Stimulated activated CD4-positive, alpha-beta T cell treated with anti-CD3 and anti-CD28 coated beads, Interleukin-15, amount 100 ng/mL, for 48 hours (primary cell): ENCODE measurements at regions not wholly inside any gene's neighbourhood (a gene's known extent, or its start where the extent isn't known, plus 50 kb on each side); places are given as distances from the start of the nearest gene placed in this dataset.

Experiments used
- DNase-seq, 2 donors: peaks; one replicate each; pipeline ENCODE4 v3.0.0-alpha.2; 2020; ENCODE audit warnings: low read depth in 2 of 2

- DNase-seq = no peak
These were observed 665.2 kb downstream of the BCL11B start for GRCh38 chr14:98606816-98607215.

GRCh38 chr14:98607341-98607910, 664.6 kb downstream of the BCL11B start:
- no peak for DNase-seq

DNA sequence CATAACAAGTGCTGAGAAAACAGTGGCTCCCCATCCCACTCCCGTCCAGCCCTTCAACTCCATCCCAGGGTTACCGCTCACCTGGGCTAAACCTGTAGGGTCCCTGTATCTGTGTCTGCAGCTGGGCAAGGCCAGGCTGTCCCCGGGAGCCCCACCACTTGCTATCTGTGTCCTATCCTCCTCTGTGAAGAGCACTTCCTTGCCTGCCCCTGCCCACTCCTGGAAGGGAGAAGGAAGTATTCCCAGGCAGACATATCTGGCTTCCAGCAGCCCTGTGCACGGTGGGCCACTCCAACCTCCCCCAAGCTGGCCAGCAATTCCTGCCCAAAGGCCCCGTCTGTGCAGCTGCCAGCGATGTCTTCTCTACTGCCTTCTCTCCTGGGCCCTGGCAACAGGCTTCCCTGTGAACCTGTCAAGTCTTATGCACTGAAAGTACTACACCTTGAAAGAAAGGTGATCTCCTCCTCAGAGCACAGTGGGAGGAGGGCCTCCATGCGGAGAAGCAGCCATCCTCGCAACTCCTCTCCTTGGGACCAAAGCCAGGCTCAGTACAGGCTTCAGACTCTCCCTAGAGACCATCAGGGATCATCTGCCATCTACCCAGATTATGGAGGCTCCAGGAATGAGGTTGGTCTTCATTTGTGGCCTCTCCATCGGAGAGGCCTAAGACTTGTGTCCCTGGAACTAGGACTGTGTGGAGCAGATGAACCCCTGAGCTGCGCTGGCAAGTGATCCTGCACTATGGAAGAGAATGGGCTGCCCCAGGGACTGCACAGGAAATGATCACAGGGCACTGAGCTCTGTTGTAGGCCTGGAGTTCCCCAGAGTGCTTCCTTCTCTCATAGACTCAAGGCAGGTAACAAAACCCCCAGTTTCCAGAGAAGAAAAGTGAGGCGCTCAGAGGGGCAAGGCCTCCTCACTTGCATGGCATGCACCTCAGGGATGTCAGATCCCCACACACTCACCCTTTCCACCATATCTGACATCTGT, 663.6 kb downstream of the BCL11B start:
- DNase-seq = peak in 1 of 2 donors; percentile 20

GRCh38 chr14:98612434-98613200, 659.4 kb downstream of the BCL11B start:
- no peak for DNase-seq

- DNase-seq = no peak
These were observed 657.3 kb downstream of the BCL11B start for GRCh38 chr14:98614741-98615140.

DNA sequence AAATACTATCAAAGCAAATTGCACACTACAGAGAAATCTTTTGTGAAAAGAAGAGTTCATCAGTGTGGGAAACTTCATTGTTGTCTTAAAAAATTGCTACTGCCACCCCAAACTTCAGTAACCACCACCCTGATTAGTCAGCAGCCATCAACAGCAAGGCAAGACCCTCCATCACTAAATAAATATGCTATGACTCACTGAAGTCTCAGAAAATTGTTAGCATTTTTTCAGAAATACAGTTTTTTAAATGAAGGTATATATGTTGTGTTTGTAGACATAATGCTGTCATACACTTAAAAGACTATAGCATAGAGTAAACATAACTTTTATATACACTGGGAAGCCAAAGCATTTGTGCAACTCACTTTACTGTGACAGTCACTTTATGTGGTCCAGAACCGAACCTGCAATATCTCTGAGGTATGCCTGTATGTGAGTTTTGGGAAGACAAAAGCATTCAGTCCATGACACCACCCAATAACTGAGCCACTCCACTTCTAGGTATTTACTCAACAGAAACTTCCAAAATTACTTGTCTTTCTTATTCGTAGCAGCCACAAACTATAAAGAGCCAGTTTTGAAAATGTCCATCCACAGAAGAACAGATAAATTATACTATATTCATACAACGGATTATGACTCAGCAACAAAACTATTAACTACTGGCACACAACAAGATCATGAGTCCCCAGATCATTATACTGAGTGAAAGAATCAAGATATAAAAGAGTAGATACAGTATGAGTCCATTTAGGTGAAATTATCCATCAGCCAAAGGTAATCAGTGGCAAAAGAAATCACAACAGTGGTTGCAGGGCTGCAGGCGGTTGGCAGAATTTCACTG, 649.6 kb downstream of the BCL11B start:
- DNase-seq = no peak

GRCh38 chr14:98623788-98624415, 648.1 kb downstream of the BCL11B start:
- no peak for DNase-seq

- DNase-seq = no peak
These were observed 638.6 kb downstream of the BCL11B start for GRCh38 chr14:98633380-98633779.

- DNase-seq = no peak
These were observed 637.8 kb downstream of the BCL11B start for GRCh38 chr14:98634043-98634820.

DNA sequence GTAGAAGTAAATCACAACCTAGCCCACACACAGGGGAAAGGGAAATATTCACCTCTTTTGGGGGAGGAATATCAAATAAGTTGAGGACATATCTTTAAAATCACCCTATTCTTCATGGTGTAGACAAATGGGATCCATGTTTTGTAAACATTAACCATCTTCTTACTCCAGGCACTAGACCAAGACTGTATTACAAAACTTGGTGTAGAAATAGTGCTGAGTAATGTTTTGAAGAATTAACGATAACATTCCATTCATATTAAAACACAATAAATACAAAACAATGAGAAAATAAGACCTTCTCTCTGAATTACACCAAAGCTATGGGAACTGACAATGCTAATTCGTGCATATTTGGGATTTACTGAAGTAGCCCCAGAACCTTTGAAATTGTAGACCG, 633.6 kb downstream of the BCL11B start:
- no peak for DNase-seq

GRCh38 chr14:98647754-98648153, 624.2 kb downstream of the BCL11B start:
- no peak for DNase-seq

GRCh38 chr14:98651037-98651436, 621.0 kb downstream of the BCL11B start:
- DNase-seq = no peak

DNA sequence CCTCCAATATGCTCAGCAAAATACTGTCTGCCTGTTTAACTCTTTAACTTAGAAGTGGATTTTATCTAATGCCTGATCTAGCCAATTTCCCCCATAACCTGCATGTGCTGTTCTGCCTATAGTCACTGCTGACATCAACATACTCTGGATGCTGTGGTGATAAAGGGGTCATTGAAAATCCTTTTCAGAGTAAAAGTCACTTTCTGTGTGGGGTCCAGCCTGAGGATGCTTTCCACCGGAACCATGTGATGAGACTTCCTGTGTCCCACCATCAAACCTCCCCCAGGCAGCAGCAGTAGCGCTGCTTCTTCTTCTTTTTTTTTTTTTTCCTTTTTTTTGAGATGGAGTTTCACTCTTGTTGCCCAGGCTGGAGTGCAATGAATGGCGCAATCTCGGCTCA, 607.0 kb downstream of the BCL11B start:
- no peak for DNase-seq

DNA sequence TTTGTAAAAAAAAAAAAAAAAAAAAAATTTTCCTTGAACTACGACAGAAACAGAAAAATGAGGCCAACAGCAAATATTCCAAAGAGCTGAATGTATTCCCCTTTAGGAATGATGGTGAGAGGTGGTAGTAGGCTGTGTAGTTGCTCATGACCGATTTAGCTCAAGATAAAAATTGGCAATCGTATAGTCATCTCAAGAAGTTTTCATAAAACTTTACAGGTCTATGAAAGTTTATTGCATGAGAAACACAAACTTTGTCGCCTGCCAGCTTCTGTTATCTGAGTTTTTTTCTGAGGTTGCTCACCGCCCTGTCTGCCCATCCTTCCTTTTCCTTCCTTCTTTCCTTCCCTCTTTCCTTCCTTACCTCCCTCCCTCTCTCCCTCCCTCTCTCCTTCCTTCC, 605.5 kb downstream of the BCL11B start:
- no peak for DNase-seq

DNA sequence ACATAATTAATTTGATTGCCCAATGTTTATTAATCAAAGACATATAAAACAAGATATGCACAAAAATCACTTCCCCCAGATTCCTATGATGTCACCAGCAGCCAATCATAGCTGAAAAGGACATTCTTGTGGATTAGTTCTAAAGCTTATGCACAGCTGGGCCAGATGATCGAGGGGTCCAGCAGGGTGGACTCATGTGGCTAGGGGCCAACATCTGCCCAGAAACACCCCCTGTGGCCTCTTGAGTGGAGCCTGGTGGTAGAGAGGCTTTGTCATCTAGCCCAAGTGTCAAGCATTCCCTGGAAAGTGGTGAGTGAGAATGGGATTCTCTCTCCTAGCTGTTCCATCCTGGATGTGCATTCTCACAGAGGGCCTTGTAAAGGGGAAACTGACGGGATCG, 590.0 kb downstream of the BCL11B start:
- no peak for DNase-seq

GRCh38 chr14:98682726-98683125, 589.3 kb downstream of the BCL11B start:
- DNase-seq = no peak

DNA sequence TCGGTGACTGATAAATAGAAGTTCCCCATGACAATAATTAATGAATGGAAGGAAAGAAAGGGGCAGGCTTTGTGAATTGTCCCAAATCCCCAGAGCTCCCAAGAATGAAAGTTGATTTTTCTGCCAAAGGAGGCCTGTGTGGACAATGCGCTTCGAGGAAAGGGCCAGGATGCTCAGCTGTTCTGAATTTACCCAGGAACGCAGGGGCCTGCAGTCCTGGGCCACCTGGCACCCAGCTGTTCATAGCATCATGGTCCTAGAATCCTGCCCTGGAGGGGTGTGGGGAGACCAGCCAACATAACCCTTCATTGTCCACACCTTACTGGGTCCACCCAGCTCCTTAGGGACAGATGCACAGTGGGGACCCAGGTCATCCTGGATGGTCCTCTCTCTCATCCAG, 587.5 kb downstream of the BCL11B start:
- DNase-seq = no peak

GRCh38 chr14:98685725-98686124, 586.3 kb downstream of the BCL11B start:
- no peak for DNase-seq

DNA sequence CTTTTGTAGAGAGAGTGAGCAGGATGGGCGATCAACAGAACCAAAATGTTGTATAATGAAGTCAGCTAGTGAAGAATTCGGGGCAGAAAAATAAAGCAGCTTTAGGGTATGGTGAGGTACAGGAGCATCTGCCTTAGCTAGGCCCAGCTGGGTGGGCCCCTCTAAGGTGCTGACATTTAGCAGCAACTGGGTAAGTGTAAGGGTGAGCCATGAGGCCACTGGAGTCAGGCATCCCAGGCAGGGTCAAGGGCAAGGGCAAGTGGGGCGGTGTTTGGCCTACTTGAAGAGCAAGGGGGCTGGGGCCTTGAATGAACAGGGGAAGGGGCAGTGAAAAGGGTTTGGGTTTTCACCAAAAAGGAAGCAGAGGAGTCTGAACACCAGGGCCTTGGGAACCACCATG, 583.6 kb downstream of the BCL11B start:
- DNase-seq = no peak

DNA sequence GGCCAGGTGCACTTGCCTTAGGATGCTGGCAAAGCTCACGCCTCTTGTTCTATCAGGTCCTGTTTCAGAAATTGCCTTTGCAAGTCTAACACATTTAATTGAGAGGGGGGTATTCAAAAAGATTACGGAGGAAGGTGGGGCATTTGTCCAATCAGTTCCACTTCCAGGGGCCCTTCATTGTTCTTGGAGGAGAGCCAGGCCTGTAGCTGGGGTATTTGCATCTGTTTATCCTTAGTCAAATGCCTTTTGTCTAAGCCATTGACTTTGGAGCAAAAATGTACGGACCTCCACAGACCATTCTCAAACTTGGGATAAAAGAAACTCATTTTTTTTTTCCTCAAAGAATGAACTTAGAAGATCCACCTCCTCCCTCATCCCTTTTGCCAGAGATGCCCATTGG, 582.0 kb downstream of the BCL11B start:
- DNase-seq = no peak
